ENCODE measurements at regions not wholly inside any gene's neighbourhood (a gene's known extent, or its start where the extent isn't known, plus 50 kb on each side); places are given as distances from the start of the nearest gene placed in this dataset.

DNA sequence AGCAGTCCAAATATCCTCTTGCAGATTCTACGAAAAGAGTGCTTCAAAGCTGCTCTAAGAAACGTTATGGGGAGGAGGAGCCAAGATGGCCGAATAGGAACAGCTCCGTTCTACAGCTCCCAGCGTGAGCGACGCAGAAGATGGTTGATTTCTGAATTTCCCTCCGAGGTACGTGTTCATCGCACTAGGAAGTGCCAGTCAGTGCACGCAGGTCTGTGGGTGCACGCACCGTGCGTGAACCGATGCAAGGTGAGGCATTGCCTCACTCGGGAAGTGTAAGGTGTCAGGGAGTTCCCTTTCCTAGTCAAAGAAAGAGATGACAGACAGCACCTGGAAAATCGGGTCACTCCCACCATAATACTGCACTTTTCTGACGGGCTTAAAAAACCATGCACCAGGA, 272.1 kb upstream of the DEFB115 start:
- TF ChIP-seq, protein P1, sequence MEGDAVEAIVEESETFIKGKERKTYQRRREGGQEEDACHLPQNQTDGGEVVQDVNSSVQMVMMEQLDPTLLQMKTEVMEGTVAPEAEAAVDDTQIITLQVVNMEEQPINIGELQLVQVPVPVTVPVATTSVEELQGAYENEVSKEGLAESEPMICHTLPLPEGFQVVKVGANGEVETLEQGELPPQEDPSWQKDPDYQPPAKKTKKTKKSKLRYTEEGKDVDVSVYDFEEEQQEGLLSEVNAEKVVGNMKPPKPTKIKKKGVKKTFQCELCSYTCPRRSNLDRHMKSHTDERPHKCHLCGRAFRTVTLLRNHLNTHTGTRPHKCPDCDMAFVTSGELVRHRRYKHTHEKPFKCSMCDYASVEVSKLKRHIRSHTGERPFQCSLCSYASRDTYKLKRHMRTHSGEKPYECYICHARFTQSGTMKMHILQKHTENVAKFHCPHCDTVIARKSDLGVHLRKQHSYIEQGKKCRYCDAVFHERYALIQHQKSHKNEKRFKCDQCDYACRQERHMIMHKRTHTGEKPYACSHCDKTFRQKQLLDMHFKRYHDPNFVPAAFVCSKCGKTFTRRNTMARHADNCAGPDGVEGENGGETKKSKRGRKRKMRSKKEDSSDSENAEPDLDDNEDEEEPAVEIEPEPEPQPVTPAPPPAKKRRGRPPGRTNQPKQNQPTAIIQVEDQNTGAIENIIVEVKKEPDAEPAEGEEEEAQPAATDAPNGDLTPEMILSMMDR (IDR thresholded peaks at IDR 0.05), result no peak
- no peak for TF ChIP-seq POLR2A (IDR thresholded peaks at IDR 0.05)
